GM13977 (cell line): ENCODE measurements at regions not wholly inside any gene's neighbourhood (a gene's known extent, or its start where the extent isn't known, plus 50 kb on each side); places are given as distances from the start of the nearest gene placed in this dataset.

ENCODE experiments used
- DNase-seq: peaks from one replicate; pipeline ENCODE4 v3.0.0; 2012; ENCODE audit warnings: low spot score
- CTCF ChIP-seq: IDR thresholded peaks from 2 replicates; pipeline ENCODE4 v1.5.1; 2012; ENCODE audit warnings: mild to moderate bottlenecking, control low read depth; ENCODE audit not compliant: insufficient read depth; ENCODE audit errors: extremely low read depth, missing control alignments
- in situ Hi-C: fragments of 300-500 bp; cut with MboI; formaldehyde crosslinking; loops from one replicate; pipeline ENCODE4 v1.12.0; 2022; ENCODE audit warnings: low sequenced_read_pairs, low pct_unique_long_range_greater_than_20kb, mixed read lengths, inconsistent platforms; ENCODE audit not compliant: unreplicated experiment

GRCh38 chr7:34507191-34507590 is 150.8 kb upstream of the NPSR1 start:
- in situ Hi-C loops, result no loop called here
- DNase-seq, result no peak
- TF ChIP-seq CTCF, result no peak

- no peak for TF ChIP-seq CTCF
- in situ Hi-C loops, result no loop called here
- no peak for DNase-seq
Observed at GRCh38 chr7:34523226-34523918, 134.6 kb upstream of the NPSR1 start.

GRCh38 chr7:34530259-34530658 is 127.8 kb upstream of the NPSR1 start:
- DNase-seq, result no peak
- in situ Hi-C loops, result no loop called here
- no peak for TF ChIP-seq CTCF

GRCh38 chr7:34539003-34539402 is 119.0 kb upstream of the NPSR1 start:
- no peak for DNase-seq
- TF ChIP-seq CTCF, result no peak

GRCh38 chr7:34544621-34545020 is 113.4 kb upstream of the NPSR1 start:
- no peak for TF ChIP-seq CTCF
- no peak for DNase-seq
- in situ Hi-C loops, result no loop called here

More at GRCh38 chr7:34539003-34539402, 119.0 kb upstream of the NPSR1 start:
- in situ Hi-C loops, result no loop called here

GRCh38 chr7:34550996-34551395 is 107.0 kb upstream of the NPSR1 start:
- in situ Hi-C loops, result no loop called here
- no peak for DNase-seq
- no peak for TF ChIP-seq CTCF

GRCh38 chr7:34552502-34552901 is 105.5 kb upstream of the NPSR1 start:
- no peak for TF ChIP-seq CTCF
- in situ Hi-C loops, result no loop called here
- no peak for DNase-seq
